ENCODE measurements at regions not wholly inside any gene's neighbourhood (a gene's known extent, or its start where the extent isn't known, plus 50 kb on each side); places are given as distances from the start of the nearest gene placed in this dataset.

DNA sequence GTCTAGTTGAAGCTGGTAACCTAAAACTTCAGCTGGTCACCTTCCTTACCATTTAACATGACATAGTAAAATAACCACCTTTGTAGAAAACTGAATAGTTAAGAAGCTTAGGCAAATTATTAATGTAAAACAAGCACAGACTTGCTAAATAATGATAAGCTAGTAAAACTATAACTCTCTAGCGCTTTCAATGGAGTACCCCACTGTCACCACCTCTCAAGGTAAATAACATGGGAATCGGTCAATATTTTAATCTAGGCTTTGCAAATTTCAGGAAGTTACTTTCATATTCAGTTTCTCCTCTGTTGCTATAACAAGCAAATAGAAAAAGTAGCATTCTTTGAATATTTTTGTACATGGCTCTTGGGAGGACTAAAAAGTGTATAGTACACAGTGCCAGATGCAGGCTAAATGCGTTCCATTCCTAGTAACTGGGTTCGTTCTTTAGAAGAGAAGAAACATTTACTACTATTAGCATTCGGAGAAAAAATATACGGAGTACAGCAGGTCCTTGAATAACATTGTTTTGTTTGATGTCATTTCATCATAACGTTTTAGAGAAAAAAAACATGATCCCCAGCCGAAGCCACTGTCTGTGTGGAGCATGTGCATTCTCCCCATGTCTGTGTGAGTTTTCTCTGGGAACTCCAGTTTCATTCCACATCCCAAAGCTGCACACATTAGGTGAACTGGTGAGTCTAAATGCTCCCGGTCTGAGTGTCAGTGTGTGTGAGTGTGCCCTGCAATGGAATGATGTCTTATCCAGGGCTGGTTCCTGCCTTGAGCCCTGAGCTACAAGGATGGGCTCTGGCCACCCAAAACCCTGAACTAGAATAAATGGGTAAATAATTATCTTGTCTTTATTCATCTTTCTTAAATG, 52.5 kb downstream of the EPRS1 start:
- in situ Hi-C loops (cut with HindIII; ENCODE audit: low pct_unique_long_range_greater_than_20kb, low sequenced_read_pairs), result no loop called here
- no peak for TF ChIP-seq JUND (IDR thresholded peaks at IDR 0.05; ENCODE audit: low read depth)
- DNase-seq (ENCODE audit: low read depth in 1 of 2, low spot score in 1 of 2), result no peak

DNA sequence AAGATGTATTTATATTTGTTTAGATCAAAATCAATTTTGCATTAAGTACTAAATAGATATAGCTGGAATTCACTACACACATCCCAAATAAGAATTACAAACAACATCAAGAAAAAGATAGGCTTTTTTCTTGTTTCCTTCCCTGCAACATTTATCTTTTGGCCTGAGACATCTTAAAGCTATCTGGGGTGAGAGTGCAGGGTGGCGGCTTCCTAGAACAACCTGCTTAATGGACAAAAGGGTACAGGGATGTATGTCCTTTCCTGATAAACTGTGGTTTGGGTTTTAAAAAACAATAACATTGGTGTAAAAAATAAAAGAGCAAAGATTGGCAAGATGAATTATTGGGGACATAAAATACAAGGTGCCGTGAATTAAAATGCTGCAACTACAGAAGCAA, 54.4 kb downstream of the EPRS1 start:
- no peak for DNase-seq (ENCODE audit: low read depth in 1 of 2, low spot score in 1 of 2)
- in situ Hi-C loops (cut with HindIII; ENCODE audit: low pct_unique_long_range_greater_than_20kb, low sequenced_read_pairs), result no loop called here
- no peak for TF ChIP-seq JUND (IDR thresholded peaks at IDR 0.05; ENCODE audit: low read depth)

DNA sequence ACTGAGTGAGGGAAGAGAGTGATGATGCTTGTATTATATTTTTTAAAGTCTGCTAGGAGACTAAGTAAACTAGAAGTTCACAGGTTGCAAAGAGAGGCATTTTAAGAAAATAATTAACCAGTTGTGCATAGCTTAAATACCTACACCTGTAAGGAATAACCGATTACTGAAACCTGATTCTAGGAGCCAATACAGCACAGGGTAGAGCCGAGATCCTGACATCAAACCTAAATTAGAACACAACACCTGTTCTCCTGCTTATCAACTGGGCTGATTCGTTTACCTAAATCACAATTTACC, 54.8 kb downstream of the EPRS1 start:
- TF ChIP-seq JUND (IDR thresholded peaks at IDR 0.05; ENCODE audit: low read depth), result no peak
- in situ Hi-C loops (cut with HindIII; ENCODE audit: low pct_unique_long_range_greater_than_20kb, low sequenced_read_pairs), result no loop called here
- no peak for DNase-seq (ENCODE audit: low read depth in 1 of 2, low spot score in 1 of 2)

DNA sequence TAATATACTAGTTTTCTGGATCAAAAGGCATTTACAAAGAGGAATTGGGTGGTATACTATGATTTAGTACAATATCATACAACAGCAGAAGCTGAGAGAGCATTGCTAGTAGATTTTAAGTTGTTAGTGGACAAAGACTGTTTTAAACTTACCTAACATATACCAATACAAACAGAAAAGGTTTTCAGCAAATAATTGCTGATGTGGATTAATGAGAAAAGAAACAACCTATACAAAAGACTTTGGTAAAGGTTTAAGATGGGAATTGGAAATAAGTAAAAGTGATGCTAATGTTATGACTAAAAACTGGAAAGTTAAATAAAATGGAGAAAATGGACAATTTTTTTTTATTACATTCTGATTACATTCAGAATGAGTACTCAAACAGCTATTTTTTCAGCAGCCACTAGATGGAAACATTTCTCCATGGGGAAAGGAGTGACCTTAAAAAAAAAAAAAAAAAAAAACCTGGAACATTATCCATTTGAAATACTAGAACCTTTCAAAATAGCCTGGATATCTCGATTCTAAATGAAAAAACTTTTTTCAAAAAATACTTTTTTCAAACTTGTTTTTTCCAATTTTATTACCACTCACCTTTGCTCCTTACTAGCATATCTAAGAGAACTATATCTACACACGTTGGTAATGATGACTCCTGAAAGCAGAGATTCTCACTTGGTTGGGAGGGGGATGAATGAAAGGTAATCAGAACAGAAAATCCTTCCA, 55.4 kb downstream of the EPRS1 start:
- TF ChIP-seq JUND (IDR thresholded peaks at IDR 0.05; ENCODE audit: low read depth), result no peak
- peak; percentile 42 to 47 for DNase-seq (ENCODE audit: low read depth in 1 of 2, low spot score in 1 of 2)
- in situ Hi-C loops (cut with HindIII; ENCODE audit: low pct_unique_long_range_greater_than_20kb, low sequenced_read_pairs), result no loop called here

DNA sequence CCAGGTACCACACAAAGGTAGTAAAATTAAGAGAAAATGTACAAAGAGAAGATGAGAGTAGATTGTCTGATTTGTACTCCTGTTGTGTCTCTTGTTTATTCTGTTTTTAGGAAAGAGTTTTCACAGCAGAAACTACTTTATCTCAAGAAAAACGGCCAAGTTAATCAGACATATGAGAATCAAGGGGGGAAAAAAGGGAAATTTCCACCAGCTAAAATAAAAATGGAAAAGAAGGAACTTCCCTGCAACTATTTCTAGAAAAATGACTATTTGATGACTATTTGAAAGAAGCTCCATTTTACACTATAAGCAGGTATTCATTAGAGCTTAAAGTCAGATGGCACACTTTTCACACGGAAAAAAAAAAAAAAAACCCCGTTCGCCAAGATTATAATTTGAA, 56.5 kb downstream of the EPRS1 start:
- in situ Hi-C loops (cut with HindIII; ENCODE audit: low pct_unique_long_range_greater_than_20kb, low sequenced_read_pairs), result no loop called here
- no peak for DNase-seq (ENCODE audit: low read depth in 1 of 2, low spot score in 1 of 2)
- no peak for TF ChIP-seq JUND (IDR thresholded peaks at IDR 0.05; ENCODE audit: low read depth)

DNA sequence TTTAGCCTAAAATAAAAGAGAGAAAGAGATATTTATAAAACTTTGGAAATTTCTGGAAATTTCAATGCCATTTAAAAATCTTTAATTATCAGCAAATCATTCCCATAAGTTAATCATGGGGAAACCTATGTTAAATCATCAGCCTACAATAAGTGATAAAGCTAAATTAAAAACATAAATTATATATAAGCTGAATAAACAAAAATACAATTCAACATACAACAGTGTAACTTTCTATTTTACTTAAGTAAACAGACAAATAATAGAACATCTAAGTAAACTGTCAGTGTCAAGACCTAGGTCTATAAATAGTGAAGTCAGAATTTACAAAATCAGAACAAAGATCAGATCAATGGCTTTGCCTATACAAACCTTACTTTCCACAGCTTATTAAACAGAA, 57.5 kb downstream of the EPRS1 start:
- in situ Hi-C loops (cut with HindIII; ENCODE audit: low pct_unique_long_range_greater_than_20kb, low sequenced_read_pairs), result no loop called here
- TF ChIP-seq JUND (IDR thresholded peaks at IDR 0.05; ENCODE audit: low read depth), result no peak
- DNase-seq (ENCODE audit: low read depth in 1 of 2, low spot score in 1 of 2), result no peak

DNA sequence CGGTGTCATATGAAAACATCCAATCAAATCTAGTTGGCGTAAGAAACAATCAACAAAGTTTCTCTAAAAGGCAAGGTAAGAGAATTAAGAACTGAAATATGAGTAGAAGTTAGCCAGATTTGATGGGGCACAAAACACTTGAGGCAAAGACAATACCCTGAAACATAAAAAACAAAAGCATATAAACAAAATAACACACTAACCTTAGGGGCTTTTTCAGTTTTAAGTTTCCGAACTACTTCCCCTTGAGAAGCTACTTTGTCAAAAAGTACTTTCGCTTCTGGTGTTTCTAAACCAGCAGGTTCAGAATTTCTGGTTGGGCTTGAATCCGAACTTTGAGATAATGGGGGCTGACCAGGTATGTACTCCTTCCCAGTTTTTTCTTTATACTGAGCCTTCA, 57.9 kb downstream of the EPRS1 start:
- in situ Hi-C loops (cut with HindIII; ENCODE audit: low pct_unique_long_range_greater_than_20kb, low sequenced_read_pairs), result no loop called here
- no peak for TF ChIP-seq JUND (IDR thresholded peaks at IDR 0.05; ENCODE audit: low read depth)
- no peak for DNase-seq (ENCODE audit: low read depth in 1 of 2, low spot score in 1 of 2)

DNA sequence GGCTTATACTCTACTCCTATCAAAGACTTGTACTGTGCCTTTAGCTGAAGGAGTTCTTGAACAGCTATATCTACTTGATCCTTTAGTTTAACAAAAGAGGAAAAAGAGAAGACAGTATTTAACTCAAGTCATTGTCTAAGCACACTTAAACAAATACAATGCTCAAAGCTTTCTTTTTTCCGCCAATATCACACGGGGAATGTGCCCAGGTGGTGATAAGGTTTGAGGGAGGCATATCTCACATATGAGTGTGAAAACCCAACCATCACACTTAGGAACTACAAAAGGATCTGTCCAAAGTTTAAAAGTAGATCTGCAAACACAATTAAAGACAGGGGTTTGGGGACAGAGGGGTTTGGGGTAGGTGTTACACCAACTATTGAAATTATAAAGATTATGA, 59.0 kb upstream of the SLC30A10 start:
- in situ Hi-C loops (cut with HindIII; ENCODE audit: low pct_unique_long_range_greater_than_20kb, low sequenced_read_pairs), result no loop called here
- no peak for DNase-seq (ENCODE audit: low read depth in 1 of 2, low spot score in 1 of 2)
- no peak for TF ChIP-seq JUND (IDR thresholded peaks at IDR 0.05; ENCODE audit: low read depth)

DNA sequence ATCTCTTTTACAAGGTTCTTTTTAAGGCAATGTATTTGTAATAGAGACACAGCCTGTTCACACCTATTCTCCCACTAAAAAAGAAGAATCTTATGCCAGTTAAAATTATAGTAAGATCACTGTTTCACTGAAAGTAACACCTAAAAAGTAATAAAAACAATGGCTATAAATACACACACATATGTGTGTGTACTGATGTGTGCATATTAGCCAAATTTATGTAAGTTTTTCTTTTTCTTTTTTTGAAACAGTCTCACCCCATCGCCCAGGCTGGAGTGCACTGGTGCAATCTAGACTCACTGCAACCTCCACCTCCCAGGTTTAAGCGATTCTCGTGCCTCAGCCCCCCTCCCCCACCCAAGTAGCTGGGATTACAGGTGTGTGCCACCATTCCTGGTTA, 56.8 kb upstream of the SLC30A10 start:
- in situ Hi-C loops (cut with HindIII; ENCODE audit: low pct_unique_long_range_greater_than_20kb, low sequenced_read_pairs), result no loop called here

More for the DNA sequence above, 56.8 kb upstream of the SLC30A10 start:
- DNase-seq (ENCODE audit: low read depth in 1 of 2, low spot score in 1 of 2), result no peak
- no peak for TF ChIP-seq JUND (IDR thresholded peaks at IDR 0.05; ENCODE audit: low read depth)
